ENCODE measurements at regions not wholly inside any gene's neighbourhood (a gene's known extent, or its start where the extent isn't known, plus 50 kb on each side); places are given as distances from the start of the nearest gene placed in this dataset.
"Not testable (repeated sequence)": the region's sequence is repeated elsewhere in the genome, so short reads cannot be mapped to it uniquely, and the experiment has no call there.

DNA sequence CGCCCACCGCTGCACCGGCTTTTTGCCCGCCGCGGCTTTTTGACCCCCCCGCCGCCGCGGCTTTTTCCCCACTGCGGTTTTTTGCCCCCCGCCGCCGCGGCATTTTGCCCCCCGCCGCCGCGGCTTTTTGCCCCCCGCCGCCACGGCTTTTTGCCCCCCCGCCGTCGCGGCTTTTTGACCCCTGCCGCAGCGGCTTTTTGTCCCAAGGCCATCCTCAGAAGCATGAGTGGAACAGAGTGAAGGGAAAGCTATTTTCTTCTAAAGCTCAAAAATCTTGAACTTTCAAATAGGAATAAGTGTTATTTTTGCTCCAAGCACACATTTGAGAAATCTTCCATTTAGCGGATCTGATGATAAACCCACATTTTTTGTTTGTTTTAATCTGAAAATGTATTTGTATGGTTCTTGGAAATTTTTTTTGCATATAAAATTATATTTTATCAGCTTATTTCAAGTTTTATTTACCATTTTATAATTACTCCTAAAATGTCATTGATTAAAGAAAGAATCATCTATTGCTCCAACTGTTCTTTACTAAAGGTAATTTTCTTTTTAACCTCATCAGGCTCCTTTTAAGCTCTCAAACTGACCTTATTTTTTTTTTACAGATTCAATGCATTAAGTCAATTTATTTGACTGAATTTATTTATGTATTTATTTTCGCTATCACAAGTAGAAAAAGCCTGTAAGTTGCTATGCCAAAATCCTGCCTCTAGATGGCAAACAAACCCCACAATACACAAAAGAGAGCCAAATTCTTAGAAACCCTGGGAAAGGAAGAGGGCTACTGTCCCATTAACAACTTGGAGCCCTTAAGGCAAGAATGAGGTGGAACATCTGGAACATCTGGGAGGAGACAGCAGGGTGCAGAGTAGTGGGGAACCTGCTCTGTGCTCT is 460.3 kb downstream of the ZNF33B start:
- DNase-seq (ENCODE audit: low spot score); POLR2A ChIA-PET (ENCODE audit: low non-redundant PET); H3K27ac ChIP-seq: not testable (repeated sequence)
- TF ChIP-seq, protein P1, sequence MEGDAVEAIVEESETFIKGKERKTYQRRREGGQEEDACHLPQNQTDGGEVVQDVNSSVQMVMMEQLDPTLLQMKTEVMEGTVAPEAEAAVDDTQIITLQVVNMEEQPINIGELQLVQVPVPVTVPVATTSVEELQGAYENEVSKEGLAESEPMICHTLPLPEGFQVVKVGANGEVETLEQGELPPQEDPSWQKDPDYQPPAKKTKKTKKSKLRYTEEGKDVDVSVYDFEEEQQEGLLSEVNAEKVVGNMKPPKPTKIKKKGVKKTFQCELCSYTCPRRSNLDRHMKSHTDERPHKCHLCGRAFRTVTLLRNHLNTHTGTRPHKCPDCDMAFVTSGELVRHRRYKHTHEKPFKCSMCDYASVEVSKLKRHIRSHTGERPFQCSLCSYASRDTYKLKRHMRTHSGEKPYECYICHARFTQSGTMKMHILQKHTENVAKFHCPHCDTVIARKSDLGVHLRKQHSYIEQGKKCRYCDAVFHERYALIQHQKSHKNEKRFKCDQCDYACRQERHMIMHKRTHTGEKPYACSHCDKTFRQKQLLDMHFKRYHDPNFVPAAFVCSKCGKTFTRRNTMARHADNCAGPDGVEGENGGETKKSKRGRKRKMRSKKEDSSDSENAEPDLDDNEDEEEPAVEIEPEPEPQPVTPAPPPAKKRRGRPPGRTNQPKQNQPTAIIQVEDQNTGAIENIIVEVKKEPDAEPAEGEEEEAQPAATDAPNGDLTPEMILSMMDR (conservative IDR thresholded peaks at IDR 0.05; ENCODE audit: low read depth) = peak; percentile 62
- CTCF ChIA-PET = interaction anchor here (0.6 kb wide), 1 partner anchor 595 kb away, joined by 4 read pairs; no protein-coding TSS in a partner anchor

DNA sequence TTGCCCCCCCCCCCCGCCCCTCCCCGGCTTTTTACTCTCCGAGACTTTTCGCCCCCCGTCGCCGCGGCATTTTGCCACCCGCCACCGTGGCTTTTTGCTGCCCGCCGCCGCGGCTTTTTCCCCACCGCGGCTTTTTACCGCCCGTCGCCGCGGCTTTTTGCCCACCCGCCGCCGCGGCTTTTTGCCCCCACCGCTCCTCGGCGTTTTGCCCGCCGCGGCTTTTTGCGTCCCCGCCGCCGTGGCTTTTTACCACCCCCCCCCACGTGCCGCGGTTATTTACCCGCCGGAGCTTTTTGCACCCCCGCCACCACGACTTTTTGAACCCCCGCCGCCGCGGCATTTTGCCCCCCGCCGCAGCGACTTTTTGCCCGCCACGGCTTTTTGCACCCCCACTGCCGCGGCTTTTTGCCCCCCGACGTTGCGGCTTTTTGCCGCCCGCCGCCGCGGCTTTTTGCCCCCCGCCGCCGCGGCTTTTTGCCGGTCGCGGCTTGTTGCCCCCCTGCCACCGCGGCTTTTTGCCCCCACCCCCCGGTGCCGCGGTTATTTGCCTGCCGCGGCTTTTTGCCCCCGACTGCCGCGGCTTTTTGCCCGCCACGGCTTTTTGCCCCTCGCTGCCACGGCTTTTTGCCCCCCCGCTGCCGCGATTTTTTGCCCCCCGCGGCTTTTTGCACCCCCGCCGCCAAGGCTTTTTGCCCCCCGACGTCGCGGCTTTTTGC is 461.1 kb downstream of the ZNF33B start:
- H3K27ac ChIP-seq = no peak overlapping the region
- ChIA-PET POLR2A (ENCODE audit: low non-redundant PET) (no interaction called here), CTCF (no interaction called here)
- no peak for DNase-seq (ENCODE audit: low spot score)
- TF ChIP-seq, protein P1 (conservative IDR thresholded peaks at IDR 0.05; ENCODE audit: low read depth) = no peak

DNA sequence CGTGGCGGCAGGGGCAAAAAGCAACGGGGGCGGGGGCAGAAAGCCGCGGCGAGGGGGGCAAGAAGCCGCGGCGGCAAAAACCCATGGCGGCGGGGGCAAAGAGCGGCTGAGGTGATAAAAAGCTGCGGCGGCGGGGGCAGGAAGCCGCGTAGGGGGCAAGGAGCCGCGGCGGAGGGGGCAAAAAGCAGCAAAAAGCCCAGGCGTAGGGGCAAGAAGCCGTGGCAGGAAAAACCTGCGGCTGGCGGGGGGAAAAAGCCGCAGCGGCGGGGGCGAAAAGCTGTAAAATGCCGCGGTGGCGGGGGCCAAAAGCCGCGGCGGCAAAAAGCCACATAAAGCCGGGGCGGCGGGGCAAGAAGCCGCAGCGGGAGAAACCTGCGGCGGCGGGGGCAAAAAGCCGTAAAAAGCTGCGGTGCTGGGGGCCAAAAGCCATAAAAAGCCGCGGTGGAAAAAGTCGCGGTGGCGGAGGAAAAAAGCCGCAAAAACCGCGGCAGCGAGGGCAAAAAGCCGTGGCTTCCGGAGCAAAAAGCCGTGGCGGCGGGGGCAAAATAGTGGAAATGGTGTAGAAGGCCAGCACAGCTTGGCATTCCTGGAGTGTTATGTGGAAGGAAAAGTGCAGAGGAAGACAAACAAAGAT is 487.8 kb downstream of the ZNF33B start:
- no peak overlapping the region for H3K27ac ChIP-seq
- TF ChIP-seq, protein P1 (conservative IDR thresholded peaks at IDR 0.05; ENCODE audit: low read depth) = no peak
- ChIA-PET POLR2A (ENCODE audit: low non-redundant PET) (no interaction called here), CTCF (interaction anchor here (0.6 kb wide), 1 partner anchor 277 kb away, joined by 3 read pairs; no protein-coding TSS in a partner anchor)
- no peak for DNase-seq (ENCODE audit: low spot score)

DNA sequence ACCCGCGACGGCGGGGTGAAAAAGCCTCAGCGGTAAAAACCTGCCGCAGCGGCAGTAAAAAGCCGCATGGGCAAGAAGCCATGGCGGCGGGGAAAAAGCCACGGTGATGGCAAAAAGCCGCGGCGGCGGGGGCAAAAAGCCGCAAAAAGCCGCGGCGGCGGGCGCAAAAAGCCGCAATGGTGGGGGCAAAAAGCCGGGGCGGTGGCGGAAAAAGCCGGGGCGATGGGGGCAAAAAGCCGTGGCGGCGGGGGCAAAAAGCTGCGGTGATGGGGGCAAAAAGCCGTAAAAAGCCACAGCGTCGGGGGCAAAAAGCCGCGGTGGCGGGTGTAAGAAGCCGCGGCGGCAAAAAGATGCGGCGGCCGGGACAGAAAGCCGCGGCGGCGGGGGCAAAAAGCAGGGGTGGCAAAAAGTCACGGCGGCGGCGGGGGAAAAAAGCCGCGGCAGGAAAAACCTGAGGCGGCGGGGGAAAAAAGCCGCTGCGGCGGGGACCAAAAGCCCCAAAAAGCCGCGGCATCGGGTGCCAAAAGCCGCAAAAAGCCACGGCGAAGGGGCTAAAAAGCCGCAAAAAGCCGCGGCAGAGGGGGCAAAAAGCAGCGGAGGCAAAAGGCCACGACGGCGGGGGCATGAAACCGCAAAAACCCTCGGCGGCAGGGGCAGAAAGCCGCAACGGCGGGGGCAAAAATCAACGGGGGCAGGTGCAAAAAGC is 488.5 kb downstream of the ZNF33B start:
- POLR2A ChIA-PET (ENCODE audit: low non-redundant PET) = no interaction called here
- DNase-seq (ENCODE audit: low spot score) = no peak
- CTCF ChIA-PET = no interaction called here
- no peak overlapping the region for H3K27ac ChIP-seq
- TF ChIP-seq, protein P1 (conservative IDR thresholded peaks at IDR 0.05; ENCODE audit: low read depth) = no peak

DNA sequence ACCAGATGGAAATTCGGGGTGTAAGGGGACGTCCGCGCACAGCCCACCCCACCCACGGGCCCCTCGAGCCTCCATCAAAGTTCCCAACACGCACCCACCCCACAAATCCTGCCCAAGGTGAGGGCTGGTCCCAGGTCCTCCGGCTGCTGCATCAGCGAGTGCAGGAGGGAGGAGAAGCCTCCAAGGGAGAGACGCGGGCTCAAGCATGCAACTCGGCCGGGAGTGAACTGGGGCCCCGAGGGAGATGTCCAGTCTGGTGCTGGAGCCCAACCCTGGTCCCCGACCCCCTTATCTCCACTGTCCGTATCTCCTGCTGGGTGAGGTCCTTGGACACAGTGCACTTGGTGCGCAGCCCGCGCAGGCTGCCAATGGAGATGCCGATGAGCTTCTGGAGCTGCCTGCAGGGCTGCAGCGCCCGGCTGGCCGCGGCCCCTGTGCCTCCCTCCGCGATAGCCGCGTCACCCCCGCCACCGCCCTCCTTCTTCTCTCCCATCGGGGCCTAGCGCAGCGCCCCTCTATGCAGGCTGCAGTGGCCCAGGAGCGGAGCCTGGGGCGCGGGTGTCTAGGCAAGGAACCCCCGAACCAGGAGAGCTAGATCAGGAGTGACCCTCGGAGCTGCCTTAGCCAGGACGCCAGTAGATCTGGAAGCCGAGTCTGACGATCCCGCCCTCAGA is 489.2 kb downstream of the ZNF33B start:
- no peak for DNase-seq (ENCODE audit: low spot score)
- no peak overlapping the region for H3K27ac ChIP-seq
- POLR2A ChIA-PET (ENCODE audit: low non-redundant PET) = no interaction called here
- CTCF ChIA-PET = no interaction called here
- TF ChIP-seq, protein P1 (conservative IDR thresholded peaks at IDR 0.05; ENCODE audit: low read depth) = no peak

DNA sequence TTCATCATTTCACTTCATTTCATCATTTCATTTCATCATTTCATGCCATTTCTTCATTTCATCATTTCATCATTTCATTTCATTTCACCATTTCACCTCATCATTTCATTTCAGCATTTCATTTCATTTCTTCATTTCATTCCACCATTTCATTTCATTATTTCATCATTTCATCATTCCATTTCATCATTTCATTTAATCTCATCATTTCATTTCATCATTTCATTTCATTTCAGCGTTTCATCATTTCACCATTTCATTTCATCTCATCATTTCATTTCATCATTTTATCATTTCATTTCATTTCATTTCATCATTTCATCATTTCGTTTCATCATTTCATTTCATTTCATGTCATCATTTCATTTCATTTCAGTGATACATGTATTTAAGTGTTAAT is 492.2 kb downstream of the ZNF33B start:
- POLR2A ChIA-PET (ENCODE audit: low non-redundant PET); DNase-seq (ENCODE audit: low spot score); CTCF ChIA-PET; H3K27ac ChIP-seq: not testable (repeated sequence)

DNA sequence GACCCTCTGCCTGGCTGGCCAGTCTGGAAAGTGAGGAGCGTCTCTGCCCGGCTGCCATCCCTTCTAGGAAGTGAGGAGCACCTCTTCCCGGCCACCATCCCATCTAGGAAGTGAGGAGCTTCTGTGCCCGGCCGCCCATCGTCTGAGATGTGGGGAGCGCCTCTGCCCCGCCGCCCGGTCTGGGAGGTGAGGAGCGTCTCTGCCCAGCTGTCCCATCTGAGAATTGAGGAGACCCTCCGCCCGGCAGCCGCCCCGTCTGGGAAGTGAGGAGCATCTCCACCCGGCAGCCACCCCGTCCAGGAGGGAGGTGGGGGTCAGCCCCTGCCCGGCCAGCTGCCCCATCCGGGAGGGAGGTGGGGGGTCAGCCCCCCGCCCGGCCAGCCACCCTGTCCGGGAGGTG is 500.3 kb downstream of the ZNF33B start:
- POLR2A ChIA-PET (ENCODE audit: low non-redundant PET); CTCF ChIA-PET; H3K27ac ChIP-seq; DNase-seq (ENCODE audit: low spot score): not testable (repeated sequence)
